Cardiac fibroblast (primary cell): ENCODE measurements at regions not wholly inside any gene's neighbourhood (a gene's known extent, or its start where the extent isn't known, plus 50 kb on each side); places are given as distances from the start of the nearest gene placed in this dataset.

Experiments
- DNase-seq, 2 donors: peaks; one replicate each; pipeline versions ENCODE4 v3.0.0 to v3.0.0-alpha.2; 2010; ENCODE audit warnings: low read depth in 2 of 2
- H3K4me3 ChIP-seq, 2 donors: replicated peaks in 1 of 2; 1 replicate in 1 of 2; 2 replicates in 1 of 2; pipeline ENCODE4 v1.5.1; 2011; ENCODE audit warnings: low read depth in 2 of 2, low read length in 2 of 2, mild to moderate bottlenecking in 2 of 2, moderate library complexity in 1 of 2
- CTCF ChIP-seq: IDR thresholded peaks from one replicate; pipeline ENCODE4 v1.5.1; 2011; ENCODE audit warnings: low read depth, mild to moderate bottlenecking, low read length, inconsistent platforms

GRCh38 chr20:37600486-37600885 is 72.8 kb upstream of the BLCAP start:
- TF ChIP-seq CTCF = no peak
- no peak for DNase-seq
- no peak overlapping the region for H3K4me3 ChIP-seq

DNA sequence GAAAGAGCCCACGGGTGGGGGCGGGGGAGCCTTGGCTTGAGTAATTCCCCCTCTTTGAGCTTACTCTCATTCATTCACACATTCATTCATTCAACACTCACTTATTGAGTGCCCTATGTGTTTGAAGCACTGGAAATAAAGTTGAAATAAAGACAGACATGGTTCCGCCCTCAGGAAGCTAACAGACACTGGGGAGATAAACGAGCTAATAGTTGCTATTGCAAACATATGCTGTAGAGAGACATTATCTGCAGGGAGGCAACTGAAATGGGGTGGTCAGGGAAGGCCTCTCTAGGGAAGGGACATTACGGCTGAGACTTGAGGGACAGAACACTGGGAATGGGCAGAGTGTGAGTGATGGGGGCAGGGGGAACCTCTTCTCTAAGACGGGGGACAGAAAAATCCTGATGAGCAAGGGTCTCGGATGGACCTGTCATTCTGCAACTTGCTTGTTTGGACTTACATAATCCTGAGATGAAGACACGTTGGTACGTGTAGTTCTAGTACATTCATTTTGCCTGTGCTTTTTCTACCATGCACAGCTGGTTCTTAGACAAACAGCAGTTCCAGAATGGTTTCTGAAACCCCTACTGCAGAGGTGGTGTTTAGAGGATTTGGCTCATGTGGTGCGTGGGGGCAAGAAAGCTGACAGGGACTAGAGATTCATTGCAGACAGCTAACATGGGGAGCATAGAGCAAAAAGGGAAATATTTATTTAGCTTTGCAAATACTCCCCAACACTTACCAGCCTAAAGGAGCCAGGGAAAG is 71.1 kb upstream of the BLCAP start:
- H3K4me3 ChIP-seq = no peak overlapping the region
- DNase-seq = peak in 1 of 2 donors; percentile 12
- TF ChIP-seq CTCF = no peak

GRCh38 chr20:37598100-37598543 is 70.4 kb upstream of the BLCAP start:
- no peak for DNase-seq
- no peak for TF ChIP-seq CTCF
- no peak overlapping the region for H3K4me3 ChIP-seq

GRCh38 chr20:37596890-37597536 is 69.3 kb upstream of the BLCAP start:
- DNase-seq = no peak
- H3K4me3 ChIP-seq = no peak overlapping the region
- no peak for TF ChIP-seq CTCF

- no peak for TF ChIP-seq CTCF
- no peak for DNase-seq
- no peak overlapping the region for H3K4me3 ChIP-seq
Observed at GRCh38 chr20:37596168-37596567, 68.5 kb upstream of the BLCAP start.

DNA sequence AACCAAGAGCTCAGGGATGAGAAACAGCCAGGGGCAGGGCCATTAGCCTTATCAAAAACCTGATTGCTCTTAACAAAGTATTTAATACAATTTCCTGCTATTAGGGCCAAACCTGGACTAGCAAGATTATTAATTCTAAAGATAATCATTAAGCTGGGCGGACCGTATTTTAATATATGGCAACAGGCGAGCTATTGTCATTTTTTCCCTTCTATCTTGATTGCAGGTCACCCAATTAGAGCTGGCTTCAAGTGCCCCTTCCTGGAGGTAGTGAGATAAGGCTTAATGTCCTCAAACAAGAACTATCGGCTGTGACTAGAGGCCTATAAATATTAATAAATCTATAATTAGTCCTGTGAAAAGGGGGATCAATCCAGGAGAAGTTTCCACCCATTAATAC is 66.0 kb upstream of the BLCAP start:
- no peak for TF ChIP-seq CTCF
- no peak overlapping the region for H3K4me3 ChIP-seq
- no peak for DNase-seq
